ENCODE measurements at regions not wholly inside any gene's neighbourhood (a gene's known extent, or its start where the extent isn't known, plus 50 kb on each side); places are given as distances from the start of the nearest gene placed in this dataset.

DNA sequence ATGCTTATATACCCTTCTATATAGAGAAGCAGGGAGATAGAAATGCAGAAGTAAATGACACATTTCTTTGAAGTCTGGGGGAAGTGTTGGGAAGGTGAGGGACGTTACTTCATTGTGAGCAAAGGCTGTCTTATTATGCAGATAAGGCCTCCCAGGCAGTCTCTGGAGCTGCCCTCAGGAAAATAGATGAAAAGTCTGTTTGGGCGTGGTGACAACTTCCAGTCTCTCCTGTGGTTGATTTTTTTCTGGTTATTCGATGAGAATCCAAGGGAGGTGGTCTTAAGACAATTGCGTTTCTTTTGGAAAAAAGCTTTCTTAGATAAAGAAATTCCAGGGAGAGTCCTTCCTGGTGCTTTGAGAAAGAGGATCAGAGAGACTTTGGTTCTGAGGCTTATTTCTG lies 84.0 kb downstream of the NEUROD6 start:
- no peak overlapping the region for H3K4me3 Mint-ChIP-seq

DNA sequence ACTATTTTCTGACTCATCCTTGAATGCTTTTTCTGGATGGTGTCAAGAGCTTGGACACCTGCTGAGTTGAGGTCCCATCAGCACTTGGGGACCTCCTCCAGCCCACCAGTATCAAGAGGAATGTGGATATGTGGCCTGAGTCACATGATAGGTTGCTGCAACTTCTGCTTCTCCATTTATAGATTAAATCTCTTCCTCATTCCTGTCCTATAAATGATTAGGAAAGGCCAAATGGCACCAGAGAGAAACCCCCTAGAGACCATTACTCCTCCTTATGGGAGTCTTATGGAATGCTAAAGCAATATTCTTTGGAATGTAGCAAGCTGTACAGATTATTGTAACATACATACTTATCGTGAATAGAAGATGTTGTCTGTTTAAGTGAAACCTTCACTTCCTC lies 85.6 kb downstream of the NEUROD6 start:
- peaks cover 0 to 6% (median 0%) of the 10 kb centered on the region in 5 donors for H3K27me3 Mint-ChIP-seq
- POLR2A ChIA-PET = no interaction called here
- H3K4me1 Mint-ChIP-seq = peaks cover 0 to 2% (median 0%) of the 10 kb centered on the region in 7 donors
- Histone ChIP-seq H3K27me3 (ENCODE audit: control insufficient read depth in 2 of 2, insufficient read depth in 2 of 2, low read length in 2 of 2) (no peaks in the 10 kb centered on the region), H3K4me1 (ENCODE audit: control insufficient read depth in 2 of 2, insufficient read depth in 2 of 2, low read length in 2 of 2) (no peaks in the 10 kb centered on the region), H3K9me3 (ENCODE audit: control insufficient read depth in 2 of 3, low read length in 3 of 3) (no peaks in the 10 kb centered on the region), H3K4me3 (ENCODE audit: low read length) (no peak overlapping the region), H3K27ac (ENCODE audit: low read depth, low read length) (no peak overlapping the region), H3K36me3 (ENCODE audit: control insufficient read depth in 2 of 3, insufficient read depth in 3 of 3, low read length in 3 of 3) (no peaks in the 10 kb centered on the region)
- intact Hi-C loops (cut with micrococcal nuclease) = no loop called here
- no peaks in the 10 kb centered on the region for H3K36me3 Mint-ChIP-seq
- DNase-seq = no peak
- H3K9me3 Mint-ChIP-seq = peaks cover 0 to 4% (median 0%) of the 10 kb centered on the region in 11 donors
- H3K27ac Mint-ChIP-seq = no peak overlapping the region
- CTCF ChIA-PET = no interaction called here
- no peak for ATAC-seq
- no peak overlapping the region for H3K4me3 Mint-ChIP-seq

More for the DNA sequence above, 84.0 kb downstream of the NEUROD6 start:
- H3K4me3 ChIP-seq (ENCODE audit: low read length) = no peak overlapping the region
- no peaks in the 10 kb centered on the region for H3K27me3 ChIP-seq (ENCODE audit: control insufficient read depth in 2 of 2, insufficient read depth in 2 of 2, low read length in 2 of 2)
- no peak overlapping the region for H3K27ac ChIP-seq (ENCODE audit: low read depth, low read length)
- Mint-ChIP-seq H3K9me3 (peaks cover 0 to 4% (median 0%) of the 10 kb centered on the region in 11 donors), H3K27me3 (no peaks in the 10 kb centered on the region), H3K4me1 (peaks cover 0 to 2% (median 0%) of the 10 kb centered on the region in 7 donors), H3K36me3 (no peaks in the 10 kb centered on the region), H3K27ac (no peak overlapping the region)
- CTCF ChIA-PET = no interaction called here
- H3K4me1 ChIP-seq (ENCODE audit: control insufficient read depth in 2 of 2, insufficient read depth in 2 of 2, low read length in 2 of 2) = no peaks in the 10 kb centered on the region
- intact Hi-C loops (cut with micrococcal nuclease) = no loop called here
- POLR2A ChIA-PET = no interaction called here
- DNase-seq (no peak), ATAC-seq (no peak)
- no peaks in the 10 kb centered on the region for H3K9me3 ChIP-seq (ENCODE audit: control insufficient read depth in 2 of 3, low read length in 3 of 3)
- no peaks in the 10 kb centered on the region for H3K36me3 ChIP-seq (ENCODE audit: control insufficient read depth in 2 of 3, insufficient read depth in 3 of 3, low read length in 3 of 3)

DNA sequence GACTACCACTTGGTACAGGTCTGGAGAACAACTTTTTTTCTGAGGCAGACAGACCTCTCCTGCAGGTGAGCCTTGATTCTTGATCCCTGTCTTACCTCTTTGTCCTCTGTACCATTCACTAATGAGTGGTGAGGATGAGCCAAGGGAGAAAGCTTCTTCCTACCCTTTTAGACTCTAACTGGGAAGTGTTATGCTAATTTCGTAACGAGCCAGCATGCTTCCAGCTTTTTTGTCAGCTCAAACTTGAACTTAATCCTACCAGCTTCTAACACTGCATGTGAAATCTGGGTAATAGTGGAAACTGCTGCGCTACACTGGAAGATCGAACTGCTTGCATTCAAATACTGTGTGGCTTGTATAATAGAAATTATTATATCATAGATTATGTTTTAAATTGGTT lies 87.0 kb downstream of the NEUROD6 start:
- no peaks in the 10 kb centered on the region for H3K27me3 ChIP-seq (ENCODE audit: control insufficient read depth in 2 of 2, insufficient read depth in 2 of 2, low read length in 2 of 2)
- Mint-ChIP-seq H3K4me3 (no peak overlapping the region), H3K27me3 (peaks cover 0 to 7% (median 0%) of the 10 kb centered on the region in 5 donors), H3K4me1 (peaks cover 0 to 4% (median 0%) of the 10 kb centered on the region in 7 donors), H3K27ac (no peak overlapping the region), H3K36me3 (no peaks in the 10 kb centered on the region), H3K9me3 (peaks cover 0 to 4% (median 0%) of the 10 kb centered on the region in 11 donors)
- POLR2A ChIA-PET = no interaction called here
- no peaks in the 10 kb centered on the region for H3K4me1 ChIP-seq (ENCODE audit: control insufficient read depth in 2 of 2, insufficient read depth in 2 of 2, low read length in 2 of 2)
- H3K27ac ChIP-seq (ENCODE audit: low read depth, low read length) = no peak overlapping the region
- H3K9me3 ChIP-seq (ENCODE audit: control insufficient read depth in 2 of 3, low read length in 3 of 3) = no peaks in the 10 kb centered on the region
- no peaks in the 10 kb centered on the region for H3K36me3 ChIP-seq (ENCODE audit: control insufficient read depth in 2 of 3, insufficient read depth in 3 of 3, low read length in 3 of 3)
- CTCF ChIA-PET = interaction anchor here (0.6 kb wide), 1 partner anchor 1958 kb away, joined by 3 read pairs; no protein-coding TSS in a partner anchor
- no peak for ATAC-seq
- H3K4me3 ChIP-seq (ENCODE audit: low read length) = no peak overlapping the region
- no peak for DNase-seq
- intact Hi-C loops (cut with micrococcal nuclease) = no loop called here

DNA sequence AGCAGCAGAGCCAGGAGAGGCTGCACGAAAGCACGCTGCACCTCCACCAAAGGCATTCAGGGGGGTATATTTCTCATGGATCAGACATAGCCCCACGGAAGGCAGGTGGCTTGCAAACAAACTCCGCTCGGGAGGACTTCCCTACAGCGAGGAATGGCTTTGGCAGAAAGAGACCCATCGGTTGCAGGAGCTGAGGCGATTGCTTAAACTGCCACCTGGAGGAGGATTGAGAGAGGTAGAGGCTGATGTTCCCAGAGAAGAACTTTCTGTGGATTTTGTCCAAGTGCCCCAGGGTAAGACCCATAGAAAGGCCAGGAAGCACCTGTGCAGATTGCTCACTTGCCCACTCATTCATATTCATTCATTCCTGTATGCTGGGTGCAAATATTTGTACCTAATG lies 89.1 kb downstream of the NEUROD6 start:
- ATAC-seq (no peak), DNase-seq (no peak)
- Histone ChIP-seq H3K36me3 (ENCODE audit: control insufficient read depth in 2 of 3, insufficient read depth in 3 of 3, low read length in 3 of 3) (no peaks in the 10 kb centered on the region), H3K27me3 (ENCODE audit: control insufficient read depth in 2 of 2, insufficient read depth in 2 of 2, low read length in 2 of 2) (no peaks in the 10 kb centered on the region), H3K4me1 (ENCODE audit: control insufficient read depth in 2 of 2, insufficient read depth in 2 of 2, low read length in 2 of 2) (no peaks in the 10 kb centered on the region), H3K9me3 (ENCODE audit: control insufficient read depth in 2 of 3, low read length in 3 of 3) (no peaks in the 10 kb centered on the region), H3K4me3 (ENCODE audit: low read length) (no peak overlapping the region), H3K27ac (ENCODE audit: low read depth, low read length) (no peak overlapping the region)
- H3K4me1 Mint-ChIP-seq = peaks cover 0 to 4% (median 0%) of the 10 kb centered on the region in 7 donors
- H3K27ac Mint-ChIP-seq = no peak overlapping the region
- peaks cover 0 to 4% (median 0%) of the 10 kb centered on the region in 11 donors for H3K9me3 Mint-ChIP-seq
- H3K27me3 Mint-ChIP-seq = peaks cover 0 to 8% (median 5%) of the 10 kb centered on the region in 5 donors
- no peak overlapping the region for H3K4me3 Mint-ChIP-seq
- no peaks in the 10 kb centered on the region for H3K36me3 Mint-ChIP-seq
- POLR2A ChIA-PET = no interaction called here
- CTCF ChIA-PET = no interaction called here
- intact Hi-C loops (cut with micrococcal nuclease) = no loop called here

DNA sequence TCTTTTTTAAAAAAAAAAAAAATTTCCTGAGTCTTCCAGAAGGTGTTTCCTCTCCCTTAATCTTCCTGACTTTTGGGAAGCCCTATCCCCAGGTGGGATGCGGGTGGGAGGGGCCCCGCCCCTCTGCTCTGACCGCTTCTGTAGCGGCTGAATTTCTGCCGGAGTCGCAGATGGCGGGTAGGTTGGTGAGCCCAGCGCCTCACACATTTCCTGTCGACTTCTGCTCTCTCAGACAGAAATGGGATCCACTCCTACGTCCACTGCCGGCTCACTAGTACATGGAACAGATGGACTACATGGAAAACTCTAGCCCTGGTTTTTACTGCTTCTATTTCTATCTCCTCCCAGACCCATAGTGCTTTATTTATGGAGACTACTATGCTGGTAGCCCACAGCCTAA lies 90.9 kb downstream of the NEUROD6 start:
- H3K4me1 ChIP-seq (ENCODE audit: control insufficient read depth in 2 of 2, insufficient read depth in 2 of 2, low read length in 2 of 2) = no peaks in the 10 kb centered on the region
- peaks cover 0 to 4% (median 0%) of the 10 kb centered on the region in 11 donors for H3K9me3 Mint-ChIP-seq
- peaks cover 0 to 4% (median 0%) of the 10 kb centered on the region in 7 donors for H3K4me1 Mint-ChIP-seq
- intact Hi-C loops (cut with micrococcal nuclease) = no loop called here
- H3K9me3 ChIP-seq (ENCODE audit: control insufficient read depth in 2 of 3, low read length in 3 of 3) = no peaks in the 10 kb centered on the region
- DNase-seq = no peak
- H3K27ac Mint-ChIP-seq = no peak overlapping the region
- no peak for ATAC-seq
- ChIA-PET CTCF (no interaction called here), POLR2A (no interaction called here)
- no peaks in the 10 kb centered on the region for H3K36me3 ChIP-seq (ENCODE audit: control insufficient read depth in 2 of 3, insufficient read depth in 3 of 3, low read length in 3 of 3)
- H3K27me3 Mint-ChIP-seq = peaks cover 0 to 8% (median 5%) of the 10 kb centered on the region in 5 donors
- H3K27ac ChIP-seq (ENCODE audit: low read depth, low read length) = no peak overlapping the region
- H3K36me3 Mint-ChIP-seq = no peaks in the 10 kb centered on the region
- no peak overlapping the region for H3K4me3 ChIP-seq (ENCODE audit: low read length)
- no peak overlapping the region for H3K4me3 Mint-ChIP-seq
- H3K27me3 ChIP-seq (ENCODE audit: control insufficient read depth in 2 of 2, insufficient read depth in 2 of 2, low read length in 2 of 2) = no peaks in the 10 kb centered on the region

DNA sequence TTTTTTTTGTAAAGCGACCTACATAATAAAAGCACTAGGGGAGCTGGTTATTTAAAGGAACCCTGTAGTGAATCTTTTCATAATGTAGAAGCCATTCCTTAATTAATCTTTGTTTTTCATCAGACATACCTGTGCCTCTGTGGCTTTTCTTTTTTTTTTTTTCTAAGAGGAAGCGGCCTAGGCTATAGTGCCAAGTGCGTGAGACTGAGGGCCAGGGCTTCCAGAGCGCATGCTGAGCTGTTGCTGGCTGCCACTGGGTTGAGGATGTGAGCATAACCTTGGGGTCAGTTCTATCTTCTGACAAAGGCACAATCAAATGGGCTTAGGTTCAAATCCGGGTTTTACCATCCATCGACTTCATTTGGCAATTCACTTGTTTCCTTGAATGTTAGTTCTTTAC lies 103.7 kb downstream of the NEUROD6 start:
- no peaks in the 10 kb centered on the region for H3K4me1 Mint-ChIP-seq
- H3K27ac ChIP-seq (ENCODE audit: low read depth, low read length) = no peak overlapping the region
- no peak for ATAC-seq
- H3K9me3 Mint-ChIP-seq = peaks cover 0 to 5% (median 0%) of the 10 kb centered on the region in 11 donors
- DNase-seq = no peak
- no peaks in the 10 kb centered on the region for H3K9me3 ChIP-seq (ENCODE audit: control insufficient read depth in 2 of 3, low read length in 3 of 3)
- H3K27me3 Mint-ChIP-seq = peaks cover 0 to 6% (median 0%) of the 10 kb centered on the region in 5 donors
- intact Hi-C loops (cut with micrococcal nuclease) = no loop called here
- H3K4me3 Mint-ChIP-seq = no peak overlapping the region
- H3K27me3 ChIP-seq (ENCODE audit: control insufficient read depth in 2 of 2, insufficient read depth in 2 of 2, low read length in 2 of 2) = no peaks in the 10 kb centered on the region
- no peak overlapping the region for H3K4me3 ChIP-seq (ENCODE audit: low read length)
- H3K36me3 ChIP-seq (ENCODE audit: control insufficient read depth in 2 of 3, insufficient read depth in 3 of 3, low read length in 3 of 3) = no peaks in the 10 kb centered on the region
- POLR2A ChIA-PET = no interaction called here
- no peak overlapping the region for H3K27ac Mint-ChIP-seq
- CTCF ChIA-PET = no interaction called here
- no peaks in the 10 kb centered on the region for H3K36me3 Mint-ChIP-seq
- H3K4me1 ChIP-seq (ENCODE audit: control insufficient read depth in 2 of 2, insufficient read depth in 2 of 2, low read length in 2 of 2) = no peaks in the 10 kb centered on the region

DNA sequence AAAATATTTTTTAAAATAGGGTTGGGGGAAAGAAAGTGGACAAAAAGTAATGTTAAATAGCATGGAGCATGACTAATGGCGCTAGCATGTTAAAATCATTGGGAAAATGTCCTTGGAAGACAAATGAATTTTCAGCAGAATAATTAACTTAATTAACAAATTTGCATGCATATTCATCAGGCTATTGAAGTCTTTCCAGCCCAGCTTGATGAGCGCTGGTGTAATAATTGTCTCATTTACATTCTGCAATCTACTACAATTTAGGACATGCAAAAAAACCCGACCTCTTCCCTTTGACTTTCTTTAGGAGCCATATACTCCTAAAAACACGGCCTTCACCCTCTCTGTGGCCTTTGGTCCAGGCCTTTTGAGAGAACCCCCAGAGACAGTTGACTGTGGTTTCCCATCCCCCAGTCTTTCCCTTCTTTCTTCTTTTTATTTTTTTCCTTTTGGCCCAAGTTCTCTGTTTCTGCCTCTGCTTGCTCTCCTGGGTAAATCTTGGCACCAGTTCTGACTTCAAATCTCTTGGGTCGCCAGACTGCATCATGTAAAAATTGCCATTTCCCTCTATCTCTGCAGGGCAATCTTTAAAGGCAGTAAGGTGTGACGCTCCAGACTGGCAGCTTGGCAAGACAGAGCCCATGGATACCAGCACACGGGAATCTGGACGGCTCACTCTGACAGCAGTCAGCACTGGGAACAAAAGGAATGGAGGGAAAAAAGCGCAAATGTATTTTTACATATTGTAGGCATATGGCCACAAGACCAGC lies 105.5 kb downstream of the NEUROD6 start:
- H3K36me3 ChIP-seq (ENCODE audit: control insufficient read depth in 2 of 3, insufficient read depth in 3 of 3, low read length in 3 of 3) = no peaks in the 10 kb centered on the region
- H3K4me3 ChIP-seq (ENCODE audit: low read length) = no peak overlapping the region
- H3K9me3 ChIP-seq (ENCODE audit: control insufficient read depth in 2 of 3, low read length in 3 of 3) = no peaks in the 10 kb centered on the region
- Mint-ChIP-seq H3K4me3 (no peak overlapping the region), H3K27me3 (peaks cover 0 to 6% (median 0%) of the 10 kb centered on the region in 5 donors), H3K27ac (no peak overlapping the region), H3K36me3 (no peaks in the 10 kb centered on the region), H3K9me3 (peaks cover 0 to 5% (median 0%) of the 10 kb centered on the region in 11 donors), H3K4me1 (no peaks in the 10 kb centered on the region)
- H3K27ac ChIP-seq (ENCODE audit: low read depth, low read length) = no peak overlapping the region
- ATAC-seq (no peak), DNase-seq (no peak)
- intact Hi-C loops (cut with micrococcal nuclease) = no loop called here
- CTCF ChIA-PET = no interaction called here
- no peaks in the 10 kb centered on the region for H3K27me3 ChIP-seq (ENCODE audit: control insufficient read depth in 2 of 2, insufficient read depth in 2 of 2, low read length in 2 of 2)
- POLR2A ChIA-PET = no interaction called here
- no peaks in the 10 kb centered on the region for H3K4me1 ChIP-seq (ENCODE audit: control insufficient read depth in 2 of 2, insufficient read depth in 2 of 2, low read length in 2 of 2)
